ENCODE measurements at regions not wholly inside any gene's neighbourhood (a gene's known extent, or its start where the extent isn't known, plus 50 kb on each side); places are given as distances from the start of the nearest gene placed in this dataset.
"Not testable (repeated sequence)": the region's sequence is repeated elsewhere in the genome, so short reads cannot be mapped to it uniquely, and the experiment has no call there.

DNA sequence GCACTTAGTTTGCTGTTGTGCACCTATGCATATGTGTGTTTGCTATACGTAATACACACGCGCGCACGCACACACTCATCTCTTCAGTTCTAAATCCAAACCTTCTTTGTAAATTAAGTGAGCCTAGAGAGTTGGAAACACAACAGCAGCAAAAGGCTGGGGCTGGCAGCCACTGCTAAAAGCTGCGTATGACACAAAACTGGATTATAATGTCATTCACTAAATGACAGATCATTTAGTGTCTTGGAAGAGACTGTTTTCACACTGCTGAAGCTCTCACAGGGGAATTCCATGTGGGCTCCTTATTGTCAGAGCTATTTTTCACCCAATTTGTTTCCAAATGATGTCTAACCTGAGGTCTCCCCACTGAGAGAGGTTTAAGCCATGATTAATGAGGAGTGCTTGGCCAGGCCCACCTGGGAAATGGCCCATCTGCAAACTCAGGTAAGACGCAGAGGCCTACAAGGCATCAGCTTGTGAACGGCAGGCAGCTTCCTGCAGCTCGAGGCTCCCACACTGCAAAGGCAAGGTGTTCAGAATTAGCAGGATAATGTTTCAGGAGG lies 94.2 kb downstream of the OLIG3 start:
- no peak for DNase-seq

DNA sequence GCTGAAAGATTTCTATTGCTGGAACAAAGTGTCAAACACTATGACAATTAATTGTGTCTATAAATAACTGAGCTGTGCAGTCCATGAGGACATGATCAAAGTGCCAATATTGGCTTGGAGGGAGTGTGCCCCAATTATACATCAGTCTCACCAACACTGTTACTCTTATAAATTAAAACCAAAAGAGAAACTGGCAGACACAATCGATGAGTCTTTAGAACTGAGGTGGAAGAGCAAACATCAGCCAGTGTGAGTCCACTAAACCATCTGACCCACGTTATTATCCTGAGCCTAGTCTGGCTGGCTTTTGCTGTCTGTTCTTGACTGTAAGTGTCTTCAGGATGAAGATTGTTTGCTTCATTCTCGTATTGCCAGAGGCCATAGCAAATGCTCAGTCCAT lies 98.9 kb downstream of the OLIG3 start:
- DNase-seq: no peak

DNA sequence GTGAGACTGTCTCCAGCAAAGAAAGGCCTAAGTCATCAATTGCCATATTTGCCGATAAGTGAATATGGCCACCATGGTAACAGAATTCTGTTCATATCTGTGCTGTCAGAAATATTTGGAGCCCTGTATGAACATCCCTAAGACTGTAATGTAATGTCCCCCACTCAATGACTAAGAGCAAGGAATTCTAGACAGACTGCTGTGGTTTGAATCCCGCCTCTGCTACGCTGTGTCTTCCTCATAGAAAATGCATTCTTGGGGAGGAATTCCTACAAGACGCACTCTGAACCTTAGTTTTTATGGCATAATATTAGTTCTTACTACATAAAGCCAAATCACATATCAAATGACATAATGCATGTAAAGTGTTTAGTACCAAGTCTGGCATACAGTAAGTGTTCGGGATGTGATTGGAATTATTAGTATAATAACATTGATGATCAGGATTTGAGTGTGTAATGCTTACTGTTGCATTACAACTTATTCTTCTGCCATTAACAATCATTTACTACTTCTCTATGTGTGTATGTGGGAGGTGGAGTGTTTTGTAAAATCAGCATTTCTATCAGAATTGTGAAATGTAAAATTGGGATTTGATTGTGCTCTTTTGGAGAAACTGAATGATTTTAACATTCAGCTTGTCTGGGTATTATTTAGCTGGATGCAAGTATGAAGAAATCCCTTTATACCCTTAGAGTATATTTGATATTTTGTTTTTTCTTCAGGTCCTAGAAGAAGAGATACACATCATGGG lies 103.0 kb downstream of the OLIG3 start:
- DNase-seq: no peak

DNA sequence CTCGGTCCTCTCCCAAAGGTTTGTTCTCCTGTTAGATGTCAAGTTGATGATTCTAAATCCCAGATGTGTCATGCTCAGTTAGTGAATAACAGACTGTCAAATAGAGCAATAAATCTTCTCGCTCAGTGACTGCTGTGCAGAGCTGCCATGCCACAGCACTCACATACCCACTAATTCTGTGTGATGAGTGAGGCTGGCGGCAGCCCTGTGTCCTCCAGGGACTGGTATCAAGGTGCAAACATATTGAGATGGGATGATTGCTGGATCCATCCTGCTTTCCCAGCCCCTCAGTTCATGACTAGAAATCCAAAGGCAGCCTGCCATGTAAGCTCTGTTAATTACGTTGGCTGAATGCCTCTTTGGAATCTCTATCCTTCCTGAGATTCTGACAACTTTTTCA lies 103.9 kb downstream of the OLIG3 start:
- DNase-seq: no peak

DNA sequence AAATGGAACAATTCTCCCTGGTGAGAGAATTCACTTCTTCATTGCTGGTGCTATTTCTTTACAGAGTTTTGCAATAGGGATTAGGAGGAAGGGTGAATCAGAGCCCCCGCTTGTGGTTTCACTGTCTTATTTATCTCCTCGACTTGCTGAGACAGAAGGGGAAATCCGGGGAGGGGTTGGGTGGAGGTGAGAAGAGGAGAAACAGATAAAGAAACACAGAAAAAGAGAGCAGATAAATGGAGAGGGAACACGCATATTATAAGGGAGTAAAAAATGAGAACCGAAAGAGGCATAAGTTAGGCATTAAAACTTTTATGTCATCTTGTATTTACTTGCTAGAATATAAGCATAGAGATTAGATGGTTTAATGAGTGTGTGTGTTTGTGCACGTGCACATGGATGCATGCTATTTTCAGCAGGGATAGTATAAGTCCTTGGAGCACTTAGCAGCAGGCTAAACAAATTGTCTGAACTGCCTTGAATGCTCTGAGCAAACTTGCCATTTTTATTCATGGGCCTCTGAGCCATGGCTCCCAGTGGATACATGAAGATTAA lies 105.0 kb downstream of the OLIG3 start:
- no peak for DNase-seq

DNA sequence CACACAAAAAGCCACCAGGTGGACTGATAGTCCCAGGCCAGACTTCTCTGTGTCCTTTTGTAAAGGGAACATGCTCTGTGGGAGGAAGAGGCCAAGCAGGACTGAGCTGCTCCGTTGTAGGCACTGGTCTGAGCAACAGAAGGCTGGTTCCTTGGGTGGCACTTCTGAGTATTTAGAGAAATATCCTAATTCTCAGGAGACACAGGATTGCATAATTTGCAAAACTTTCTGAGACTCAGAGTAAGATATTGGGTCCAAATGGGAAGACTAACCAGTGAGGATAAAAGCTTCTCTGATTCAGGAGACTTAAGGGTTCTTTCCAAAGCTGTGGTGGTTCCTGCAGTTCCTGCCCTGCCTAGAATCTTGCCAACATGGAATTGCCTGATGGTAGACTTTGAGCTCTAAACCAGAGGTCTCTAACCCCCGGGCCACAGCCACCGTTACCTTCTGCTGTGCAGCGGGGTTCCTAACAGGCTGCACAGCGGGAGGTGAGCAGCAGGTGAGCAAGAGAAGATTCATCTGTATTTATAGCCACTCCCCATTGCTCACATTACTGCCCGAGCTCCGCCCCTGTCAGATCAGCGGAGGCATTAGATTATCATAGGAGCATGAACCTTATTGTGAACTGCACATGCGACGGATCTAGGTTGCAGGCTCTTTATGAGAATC lies 107.0 kb downstream of the OLIG3 start:
- DNase-seq: no peak

DNA sequence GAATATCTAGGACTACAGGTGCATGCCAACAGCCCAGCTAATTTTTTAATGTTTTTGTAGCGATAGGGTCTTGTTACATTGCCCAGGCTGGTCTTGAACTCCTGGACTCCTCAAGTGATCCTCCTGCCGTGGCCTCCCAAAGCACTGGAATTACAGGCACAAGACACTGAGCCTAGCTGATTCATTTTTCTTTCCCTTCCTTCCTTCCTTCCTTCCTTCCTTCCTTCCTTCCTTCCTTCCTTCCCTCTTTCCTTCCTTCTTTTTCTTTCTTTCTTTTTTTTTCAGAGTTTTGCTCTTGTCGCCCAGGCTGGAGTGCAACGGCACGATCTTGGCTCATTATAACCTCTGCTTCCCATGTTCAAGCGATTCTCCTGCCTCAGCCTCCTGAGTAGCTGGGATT lies 110.9 kb downstream of the OLIG3 start:
- DNase-seq: not testable (repeated sequence)

DNA sequence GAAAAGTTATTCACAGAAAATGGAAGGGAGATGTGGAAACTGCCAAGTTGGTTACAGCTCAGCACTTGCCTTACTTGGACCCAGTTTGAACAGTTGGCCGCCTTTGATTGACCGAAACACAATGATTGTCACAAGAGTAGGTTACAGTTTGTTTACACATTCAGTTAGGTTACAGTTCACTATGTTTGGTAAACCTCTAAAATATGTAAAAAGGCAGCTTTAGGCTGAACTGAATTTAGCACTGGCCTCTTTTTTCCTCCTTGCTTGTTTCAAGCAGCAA lies 116.2 kb downstream of the OLIG3 start:
- DNase-seq: no peak

DNA sequence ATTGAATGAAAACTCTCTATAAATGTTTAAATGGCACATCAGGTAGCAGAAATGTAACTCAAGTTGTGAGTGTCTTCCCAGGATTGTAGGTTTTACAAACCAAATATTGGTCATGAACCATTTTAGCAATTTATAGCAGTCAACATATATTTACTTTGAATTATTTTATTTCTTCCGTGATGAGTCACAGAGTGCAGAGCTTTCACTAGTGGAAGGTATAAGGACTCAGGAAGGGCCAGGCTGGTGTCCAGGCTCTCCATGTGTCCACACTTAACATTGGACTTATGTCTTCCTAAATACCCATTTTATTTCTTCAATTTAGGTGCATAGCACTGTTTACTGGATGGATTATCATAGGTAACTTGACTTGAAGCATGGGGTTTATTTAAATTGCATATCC lies 120.9 kb downstream of the OLIG3 start:
- no peak for DNase-seq

DNA sequence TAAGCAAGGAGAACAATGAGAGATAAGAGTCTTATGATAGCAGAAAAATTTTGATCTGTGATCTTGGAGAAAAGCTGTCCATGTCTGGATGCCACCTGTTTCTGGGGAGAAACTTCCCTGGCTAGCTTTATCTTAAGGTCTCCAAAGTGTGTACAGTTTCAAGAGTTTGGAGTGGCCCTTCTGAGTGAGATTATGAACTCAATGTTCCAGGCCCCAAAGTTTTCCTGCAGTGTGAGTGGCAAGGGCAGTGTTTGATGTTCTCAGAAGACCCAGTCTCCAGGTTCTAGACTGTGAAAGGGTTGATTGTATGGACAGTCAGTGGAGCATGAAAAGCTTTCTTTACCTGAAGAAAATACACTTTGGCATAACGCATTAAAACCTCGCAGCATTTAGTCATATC lies 121.7 kb downstream of the OLIG3 start:
- no peak for DNase-seq

DNA sequence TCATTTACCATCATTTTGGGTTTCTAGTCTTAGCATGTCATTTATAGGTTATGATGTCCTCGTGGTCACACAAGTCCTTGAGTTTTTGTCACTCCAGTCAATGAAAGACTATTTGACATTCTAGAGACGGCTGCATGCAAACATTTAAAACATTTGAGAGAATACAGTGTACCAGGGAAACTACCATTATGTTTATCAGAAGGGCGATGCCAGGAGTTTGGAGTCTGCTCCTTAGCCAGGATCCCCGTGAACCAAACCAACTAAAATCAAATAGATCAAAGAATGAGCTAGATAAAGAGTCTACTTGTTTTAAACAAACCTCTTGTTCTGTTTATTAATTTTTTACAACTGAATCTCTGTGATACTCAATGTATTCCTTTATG lies 122.6 kb downstream of the OLIG3 start:
- DNase-seq: no peak

DNA sequence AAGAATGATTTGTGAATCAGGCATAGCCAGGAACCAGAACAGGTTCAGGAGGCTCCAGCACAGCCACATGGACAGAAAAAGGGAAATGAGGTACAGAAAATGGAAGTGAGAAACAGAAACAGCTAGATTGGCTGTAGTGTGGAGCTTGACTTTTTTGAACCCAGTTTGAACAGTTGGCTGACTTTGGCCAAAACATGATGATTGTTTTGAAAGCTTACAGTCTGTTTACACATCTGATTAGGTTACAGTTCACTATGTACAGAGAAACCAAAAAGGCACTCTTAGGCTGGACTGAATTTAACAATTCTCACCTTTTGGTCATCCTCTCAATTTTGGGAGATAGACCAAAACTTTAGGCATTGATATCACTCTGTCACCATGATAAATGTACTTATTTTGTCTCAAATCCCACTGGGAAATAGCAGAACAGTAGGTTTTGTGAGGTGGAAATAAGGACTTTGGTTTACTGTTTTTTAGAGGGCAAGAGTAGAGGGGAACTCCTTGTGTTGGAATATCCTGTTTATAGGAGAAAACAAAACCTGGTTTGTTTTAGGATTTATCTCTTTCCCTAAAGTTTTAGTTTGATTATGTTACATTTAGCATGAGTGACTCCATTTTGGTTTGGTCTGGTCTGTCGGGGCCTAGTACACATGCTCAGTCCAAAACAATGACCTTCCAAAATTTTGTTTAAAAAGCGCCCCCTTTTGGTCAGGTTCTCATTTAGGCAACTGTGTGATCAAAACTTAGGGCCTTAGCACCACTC lies 123.1 kb downstream of the OLIG3 start:
- no peak for DNase-seq

DNA sequence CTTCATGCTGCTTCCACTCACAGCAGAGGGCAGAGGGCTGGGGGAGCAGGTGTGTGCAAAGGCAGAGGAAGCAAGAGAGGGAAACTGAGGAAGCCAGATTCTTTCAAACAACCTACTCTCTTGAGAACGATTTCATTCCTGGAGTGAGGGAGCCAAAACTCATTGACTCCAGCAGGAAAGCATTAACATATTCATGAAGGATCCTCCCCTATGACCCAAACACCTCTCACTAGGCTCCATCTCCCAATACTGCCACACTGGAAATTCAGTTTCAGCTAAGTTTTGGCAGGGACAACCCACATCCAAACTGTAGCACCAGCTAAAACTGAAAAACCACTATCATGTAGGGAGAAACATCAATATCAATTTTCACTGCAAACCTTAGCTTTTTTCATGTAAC lies 125.1 kb downstream of the OLIG3 start:
- no peak for DNase-seq

DNA sequence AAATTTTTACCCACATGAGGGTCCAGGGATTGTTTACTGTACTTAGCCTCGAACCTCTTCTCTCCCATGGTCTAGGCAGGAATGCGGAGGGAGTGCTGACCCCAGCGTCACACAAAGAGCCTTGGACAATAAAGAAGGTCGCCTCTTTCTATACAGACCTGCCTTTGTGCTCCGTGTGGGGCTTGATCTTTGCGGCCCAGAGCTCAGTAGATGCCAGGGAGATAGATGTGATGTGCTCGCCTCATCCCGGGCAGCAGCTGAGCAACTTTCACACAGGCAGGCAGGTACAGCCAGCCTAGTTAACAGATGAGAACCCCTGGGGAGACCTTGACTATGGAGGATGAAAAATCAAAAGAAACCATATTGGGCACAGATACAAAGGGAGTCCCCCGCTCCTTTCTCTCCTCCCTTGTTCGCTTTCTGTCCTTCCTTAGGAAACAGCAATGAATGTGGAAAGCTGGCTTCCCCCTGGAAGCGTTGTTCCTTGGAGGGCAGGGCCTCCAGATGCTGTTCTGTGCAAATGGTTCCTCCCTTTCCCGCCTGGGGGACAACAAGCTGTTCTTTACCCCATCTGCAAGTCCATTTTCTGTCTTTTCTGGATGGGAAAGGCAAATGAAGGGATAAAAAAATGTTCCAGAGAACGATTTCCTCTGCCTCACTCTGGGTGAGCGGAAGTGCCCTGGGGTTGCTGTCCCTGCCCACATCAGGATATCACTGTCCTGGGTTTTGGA lies 128.3 kb downstream of the OLIG3 start:
- DNase-seq: no peak

DNA sequence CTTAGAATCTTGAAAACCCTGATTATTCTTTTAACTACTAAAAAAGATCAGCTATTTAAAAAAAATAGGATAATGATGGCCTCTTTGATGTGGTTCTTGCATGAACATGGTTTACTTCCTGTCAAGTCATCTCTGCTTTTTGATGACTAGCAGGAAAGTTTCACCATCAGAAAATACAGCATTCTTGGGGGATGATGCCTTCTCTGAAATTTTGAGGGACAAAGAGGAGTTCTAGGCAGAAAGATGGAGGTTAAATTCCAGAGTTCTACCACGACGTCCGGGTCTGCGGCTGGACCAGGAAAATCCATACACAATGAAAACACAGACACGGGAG lies 130.4 kb downstream of the OLIG3 start:
- DNase-seq: no peak

DNA sequence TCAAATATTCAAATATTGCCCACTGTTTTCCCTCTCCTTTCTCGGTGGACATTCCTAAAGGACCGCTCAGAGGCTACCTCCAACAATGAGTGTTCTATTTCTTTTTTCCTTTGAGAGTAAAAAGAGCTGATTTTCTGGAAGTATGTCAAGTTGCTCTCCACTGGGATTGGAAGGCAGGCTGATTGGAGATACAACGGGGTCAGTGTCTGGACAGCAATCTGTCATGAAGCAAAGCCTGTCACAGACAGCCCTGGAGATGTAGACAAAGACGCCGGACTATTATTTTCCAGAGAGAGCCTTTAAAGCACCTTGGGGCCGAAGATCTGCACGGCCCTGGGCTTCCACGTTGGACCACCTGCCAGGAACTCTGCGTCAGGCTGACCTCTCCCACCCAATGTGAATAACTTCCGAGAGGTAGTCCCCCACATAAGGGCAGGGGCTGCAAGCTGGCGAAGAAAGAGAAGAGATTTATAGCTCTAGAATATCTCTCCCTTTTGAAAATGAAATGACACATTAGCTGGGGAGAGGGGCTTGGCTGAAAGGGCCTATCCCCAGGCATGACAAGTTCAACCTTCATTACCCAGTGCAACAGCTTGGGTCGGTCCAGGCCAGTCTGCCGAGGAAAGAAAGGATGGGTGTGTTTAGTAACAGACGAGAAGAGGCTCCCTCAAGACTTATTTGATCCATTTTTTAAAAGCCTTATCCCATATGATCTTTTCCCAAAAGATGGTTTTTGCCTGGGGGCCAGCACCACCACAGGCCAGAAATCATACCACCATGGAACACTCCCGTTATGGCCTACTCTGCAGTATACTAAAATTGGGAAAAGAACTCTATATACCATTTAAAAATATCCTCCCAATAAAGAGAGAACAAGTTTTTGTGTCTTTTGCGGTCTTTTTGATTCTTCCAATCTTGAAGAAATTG lies 131.1 kb downstream of the OLIG3 start:
- DNase-seq: no peak

DNA sequence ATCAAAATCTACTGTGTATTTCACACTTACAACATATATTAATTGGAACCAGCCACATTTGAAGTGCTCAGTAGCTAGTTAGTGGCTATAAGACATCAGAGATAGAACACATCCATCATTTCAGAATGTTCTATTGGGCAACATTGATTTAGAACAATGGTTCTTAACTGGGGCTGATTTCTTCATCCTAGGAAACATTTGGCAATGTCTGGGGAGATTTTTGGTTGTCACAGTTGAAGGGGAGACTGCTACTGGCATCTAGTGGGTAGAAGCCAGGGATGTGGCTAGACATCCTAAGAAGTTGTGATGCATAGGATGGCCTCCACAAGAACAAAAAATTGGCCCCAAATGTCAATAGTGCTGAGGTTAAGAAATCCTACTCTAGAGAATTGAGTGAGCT lies 132.5 kb downstream of the OLIG3 start:
- DNase-seq: no peak

DNA sequence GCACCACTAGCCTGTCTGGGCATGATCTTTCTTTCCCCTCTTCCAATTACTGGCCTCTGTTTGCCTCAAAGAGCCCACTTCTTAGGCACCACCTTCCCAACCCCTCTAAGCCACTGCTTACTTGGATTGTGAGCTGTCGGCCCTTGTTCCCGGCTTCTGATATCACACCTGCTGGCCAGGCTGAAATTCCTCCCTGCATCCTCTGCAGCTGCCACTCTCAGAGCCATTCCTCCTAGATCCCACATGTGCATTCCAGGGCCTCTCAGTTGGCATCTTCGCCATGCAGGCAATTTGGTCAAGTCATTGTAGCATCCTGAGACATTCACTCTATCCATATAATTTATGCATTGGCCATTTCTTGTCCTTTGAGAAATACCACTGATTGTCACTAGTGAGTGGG lies 135.9 kb downstream of the OLIG3 start:
- DNase-seq: no peak

DNA sequence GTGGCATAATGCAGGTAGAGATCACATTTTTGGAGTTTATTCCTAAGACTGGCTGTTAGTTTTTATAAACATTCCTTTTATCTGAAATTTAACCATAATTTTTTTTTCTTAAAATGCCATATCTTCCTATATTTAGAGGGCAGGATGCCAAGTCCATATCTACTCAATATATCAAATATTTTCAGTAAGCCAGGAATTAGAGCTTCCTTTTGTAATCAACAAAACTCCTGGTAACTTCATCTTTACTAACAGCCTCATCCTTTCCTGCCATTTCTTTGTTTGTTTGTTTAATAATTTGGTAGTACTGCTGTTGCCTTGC lies 136.3 kb downstream of the OLIG3 start:
- no peak for DNase-seq

DNA sequence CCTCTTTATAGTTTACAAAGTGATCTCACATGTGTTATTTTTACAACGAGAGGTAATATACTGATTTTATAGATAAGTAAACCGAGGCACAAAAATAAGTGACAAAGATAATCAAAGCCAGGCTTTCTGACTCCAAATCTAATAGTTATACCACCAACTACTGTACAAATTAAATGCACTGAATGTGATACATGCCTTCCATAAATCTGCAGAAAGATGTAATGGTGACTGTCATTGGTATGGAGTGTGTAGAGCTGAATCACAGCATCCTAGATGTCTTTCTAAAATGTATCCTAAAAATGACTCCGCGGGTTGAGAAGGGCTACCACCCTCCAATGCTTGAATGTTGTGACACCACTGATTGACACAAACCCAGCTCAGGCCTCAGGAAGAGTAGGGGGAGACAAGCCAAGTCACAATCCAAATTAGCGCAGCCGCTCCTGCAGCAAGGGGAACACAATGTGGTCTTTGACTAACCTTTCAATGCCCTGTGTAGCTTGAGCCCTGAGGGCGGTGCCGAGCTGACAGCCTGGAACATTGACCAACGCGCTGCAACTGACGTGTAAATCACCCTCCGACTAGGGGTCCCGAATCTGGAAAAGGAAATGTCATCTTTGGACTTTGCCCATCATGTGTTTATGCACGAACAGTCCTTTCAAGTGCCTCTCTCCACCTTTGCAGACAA lies 136.8 kb downstream of the OLIG3 start:
- DNase-seq: no peak

Measured in renal pelvis (tissue), 1 donor.